Testis (tissue), 2 donors: ENCODE measurements at regions not wholly inside any gene's neighbourhood (a gene's known extent, or its start where the extent isn't known, plus 50 kb on each side); places are given as distances from the start of the nearest gene placed in this dataset.

Experiments used
- CTCF ChIP-seq, 3 experiments: fragments of 450-650 bp in 2 of 3; fragments of 200-600 bp in 1 of 3; sonication (generic) in 1 of 3; IDR thresholded peaks; one replicate each; pipeline ENCODE4 v1.5.1; 2016 to 2019; ENCODE audit warnings: antibody characterized with exemption in 3 of 3, mild to moderate bottlenecking in 2 of 3, moderate library complexity in 1 of 3
- POLR2A ChIP-seq: fragments of 450-650 bp; IDR thresholded peaks from one replicate; pipeline ENCODE4 v1.6.1; 2017; ENCODE audit warnings: antibody characterized with exemption, mild to moderate bottlenecking, moderate library complexity

- TF ChIP-seq CTCF (IDR thresholded peaks at IDR 0.05) (no peak), POLR2A (no peak)
These were observed 72.5 kb upstream of the APCDD1 start for GRCh38 chr18:10381951-10382350.
